CD14-positive monocyte (primary cell): ENCODE measurements at regions not wholly inside any gene's neighbourhood (a gene's known extent, or its start where the extent isn't known, plus 50 kb on each side); places are given as distances from the start of the nearest gene placed in this dataset.

ENCODE experiments used
- DNase-seq, 3 donors: peaks; one replicate each; pipeline ENCODE4 v3.0.0-alpha.2; 2011 to 2022
- H2AFZ ChIP-seq: 2 replicates; pipeline ENCODE4 v1.6.0; 2012; ENCODE audit warnings: mild to moderate bottlenecking, low read depth, low read length, inconsistent platforms; ENCODE audit not compliant: insufficient read depth, poor library complexity, severe bottlenecking
- H3K27ac ChIP-seq, 2 donors: 1 replicate in 1 of 2; 2 replicates in 1 of 2; pipeline ENCODE4 v1.5.1; 2012 to 2013; ENCODE audit warnings: low read length in 2 of 2, control low read depth in 1 of 2, inconsistent platforms in 1 of 2, low read depth in 1 of 2, mild to moderate bottlenecking in 1 of 2
- H3K27me3 ChIP-seq, 2 donors: one replicate each; pipeline versions ENCODE4 v1.6.0 to v1.6.1; 2011 to 2013; ENCODE audit warnings: low read length in 2 of 2; ENCODE audit not compliant: control insufficient read depth in 2 of 2, insufficient read depth in 2 of 2
- H3K36me3 ChIP-seq, 2 donors: replicated peaks in 1 of 2; 1 replicate in 1 of 2; 2 replicates in 1 of 2; pipeline versions ENCODE4 v1.5.1 to v1.6.1; 2012 to 2013; ENCODE audit warnings: low read length in 2 of 2, control low read depth in 1 of 2, inconsistent platforms in 1 of 2, mild to moderate bottlenecking in 1 of 2; ENCODE audit not compliant: insufficient read depth in 2 of 2, control insufficient read depth in 1 of 2
- H3K4me1 ChIP-seq, 2 donors: 1 replicate in 1 of 2; 2 replicates in 1 of 2; pipeline versions ENCODE4 v1.5.1 to v1.6.1; 2012 to 2013; ENCODE audit warnings: low read length in 2 of 2, control low read depth in 1 of 2, inconsistent platforms in 1 of 2, mild to moderate bottlenecking in 1 of 2, moderate library complexity in 1 of 2; ENCODE audit not compliant: insufficient read depth in 2 of 2, control insufficient read depth in 1 of 2
- H3K4me2 ChIP-seq: replicated peaks from 2 replicates; pipeline ENCODE3; 2012; ENCODE audit warnings: low read length, moderate library complexity, mild to moderate bottlenecking; ENCODE audit not compliant: poor library complexity, severe bottlenecking; ENCODE audit errors: extremely low read depth
- H3K4me3 ChIP-seq, 3 experiments: fragments of 200-600 bp in 1 of 3; sonication (generic) in 1 of 3; replicated peaks in 1 of 3; 1 replicate in 2 of 3; 2 replicates in 1 of 3; pipeline ENCODE4 v1.5.1; 2011 to 2013; ENCODE audit warnings: low read length in 3 of 3, mild to moderate bottlenecking in 3 of 3, control low read depth in 2 of 3, low read depth in 2 of 3, inconsistent platforms in 1 of 3, moderate library complexity in 1 of 3
- H3K79me2 ChIP-seq: 2 replicates; pipeline ENCODE4 v1.6.0; 2012; ENCODE audit warnings: mild to moderate bottlenecking, control low read depth, inconsistent platforms, low read length, moderate library complexity; ENCODE audit not compliant: insufficient read depth
- H3K9ac ChIP-seq: 2 replicates; pipeline ENCODE4 v1.6.0; 2017; ENCODE audit warnings: low read length, mild to moderate bottlenecking; ENCODE audit not compliant: insufficient read depth, poor library complexity, severe bottlenecking
- H3K9me3 ChIP-seq, 2 donors: replicated peaks in 1 of 2; 1 replicate in 1 of 2; 2 replicates in 1 of 2; pipeline versions ENCODE4 v1.5.1 to v1.6.1; 2012 to 2013; ENCODE audit warnings: low read length in 2 of 2, control low read depth in 1 of 2; ENCODE audit not compliant: control insufficient read depth in 1 of 2, insufficient read depth in 1 of 2
- H4K20me1 ChIP-seq: 2 replicates; pipeline ENCODE4 v1.6.0; 2012; ENCODE audit warnings: mild to moderate bottlenecking, low read length, control low read depth, moderate library complexity; ENCODE audit not compliant: insufficient read depth
- H3K27ac Mint-ChIP-seq, 7 donors: one replicate each; pipeline ENCODE4 v1.8.0; 2020; ENCODE audit warnings: mild to moderate bottlenecking in 7 of 7, mixed read lengths in 7 of 7, moderate library complexity in 6 of 7, inconsistent platforms in 2 of 7
- H3K27me3 Mint-ChIP-seq, 3 donors: one replicate each; pipeline ENCODE4 v1.8.0; 2021 to 2022; ENCODE audit warnings: low read depth in 3 of 3, mild to moderate bottlenecking in 3 of 3, mixed read lengths in 3 of 3, moderate library complexity in 3 of 3, inconsistent platforms in 1 of 3
- H3K36me3 Mint-ChIP-seq, 2 donors: one replicate each; pipeline ENCODE4 v1.8.0; 2020; ENCODE audit warnings: mixed read lengths in 2 of 2, inconsistent platforms in 1 of 2, mild to moderate bottlenecking in 1 of 2
- H3K4me1 Mint-ChIP-seq: one replicate; pipeline ENCODE4 v1.8.0; 2020; ENCODE audit warnings: mild to moderate bottlenecking, mixed read lengths
- H3K4me3 Mint-ChIP-seq, 2 donors: one replicate each; pipeline ENCODE4 v1.8.0; 2020; ENCODE audit warnings: mild to moderate bottlenecking in 2 of 2, mixed read lengths in 2 of 2, moderate library complexity in 1 of 2
- H3K9me3 Mint-ChIP-seq, 7 donors: one replicate each; pipeline ENCODE4 v1.8.0; 2020 to 2022; ENCODE audit warnings: mixed read lengths in 7 of 7, mild to moderate bottlenecking in 6 of 7, moderate library complexity in 6 of 7, inconsistent platforms in 2 of 7
- CTCF ChIP-seq: fragments of 200-600 bp; IDR thresholded peaks from one replicate; pipeline ENCODE4 v1.8.0; 2022; ENCODE audit warnings: antibody characterized with exemption, mild to moderate bottlenecking
- WGBS: methylation state at CpG from one replicate; pipeline ENCODE4 v1.1.5; 2013; ENCODE audit warnings: missing lambda C conversion rate; ENCODE audit not compliant: insufficient coverage; 5-methylcytosine and 5-hydroxymethylcytosine counted together
- intact Hi-C, 2 donors: fragments of 100-400 bp; cut with micrococcal nuclease; formaldehyde crosslinking; loops; one replicate each; pipeline versions ENCODE4 v1.15.0 to v1.15.1; 2023

- intact Hi-C loops, result loop anchor here in 1 of 2 donors (5.0 kb wide), 2 partner anchors 94 to 174 kb away; no protein-coding TSS in a partner anchor
- Mint-ChIP-seq H3K27me3 (peaks cover 0 to 1% (median under 1%) of the 10 kb centered on the region in 3 donors), H3K4me3 (no peak overlapping the region), H3K9me3 (peaks cover 5 to 8% (median 5%) of the 10 kb centered on the region in 7 donors), H3K4me1 (peaks cover 64% of the 10 kb centered on the region), H3K27ac (peak overlapping the region in 3 of 7 donors; percentile 41 to 71 (median 68)), H3K36me3 (peaks cover 0 to 6% of the 10 kb centered on the region in 2 donors)
- TF ChIP-seq CTCF, result no peak
- H3K9ac ChIP-seq, result no peak overlapping the region
- H3K79me2 ChIP-seq, result peaks cover 83% of the 10 kb centered on the region
- no peaks in the 10 kb centered on the region for H4K20me1 ChIP-seq
- H2AFZ ChIP-seq, result peak overlapping the region; percentile 43
- H3K4me3 ChIP-seq, result no peak overlapping the region
- no peaks in the 10 kb centered on the region for H3K27me3 ChIP-seq
- peaks cover 0 to 6% of the 10 kb centered on the region in 2 donors for H3K9me3 ChIP-seq
- peaks cover 37 to 54% of the 10 kb centered on the region in 2 donors for H3K4me1 ChIP-seq
- WGBS, result 50% methylated on average over 1 of the region's 1 CpG
- no peaks in the 10 kb centered on the region for H3K36me3 ChIP-seq
- no peak overlapping the region for H3K4me2 ChIP-seq
- H3K27ac ChIP-seq, result peak overlapping the region in 1 of 2 donors; percentile 77
- no peak for DNase-seq
These were observed 61.6 kb downstream of the C9orf152 start for GRCh38 chr9:110146373-110146772.

GRCh38 chr9:110148384-110148783, 59.6 kb downstream of the C9orf152 start:
- H3K27me3 ChIP-seq, result no peaks in the 10 kb centered on the region
- H3K36me3 Mint-ChIP-seq, result peaks cover 0 to 6% of the 10 kb centered on the region in 2 donors
- H3K9me3 Mint-ChIP-seq, result peaks cover 5 to 8% (median 5%) of the 10 kb centered on the region in 7 donors
- H3K27ac ChIP-seq, result peak overlapping the region; percentile 18 to 77
- TF ChIP-seq CTCF, result no peak
- 2% methylated on average over 5 of the region's 7 CpGs for WGBS
- peaks cover 36 to 50% of the 10 kb centered on the region in 2 donors for H3K4me1 ChIP-seq
- H3K27me3 Mint-ChIP-seq, result peaks cover 0 to 1% (median 1%) of the 10 kb centered on the region in 3 donors
- peak in 2 of 3 donors; percentile 27 to 33 for DNase-seq
- no peaks in the 10 kb centered on the region for H3K36me3 ChIP-seq
- H3K9ac ChIP-seq, result peak overlapping the region; percentile 45
- H3K4me1 Mint-ChIP-seq, result peaks cover 57% of the 10 kb centered on the region
- no peaks in the 10 kb centered on the region for H4K20me1 ChIP-seq
- peaks cover 85% of the 10 kb centered on the region for H3K79me2 ChIP-seq
- peak overlapping the region; percentile 7 to 61 (median 33) for H3K4me3 ChIP-seq
- intact Hi-C loops, result loop anchor here in 1 of 2 donors (5.0 kb wide), 2 partner anchors 96 to 176 kb away; no protein-coding TSS in a partner anchor
- H2AFZ ChIP-seq, result peak overlapping the region; percentile 78
- peak overlapping the region; percentile 40 to 96 (median 80) for H3K27ac Mint-ChIP-seq
- peak overlapping the region; percentile 59 for H3K4me2 ChIP-seq
- peaks cover 0 to 6% of the 10 kb centered on the region in 2 donors for H3K9me3 ChIP-seq
- H3K4me3 Mint-ChIP-seq, result peak overlapping the region; percentile 64 to 94
